Psoas muscle (tissue), 7 donors: ENCODE measurements at regions not wholly inside any gene's neighbourhood (a gene's known extent, or its start where the extent isn't known, plus 50 kb on each side); places are given as distances from the start of the nearest gene placed in this dataset.

Experiments used
- ATAC-seq, 4 donors: fragments of 200-7000 bp; cut with Tn5 transposase; one replicate each; pipeline ENCODE4 v1.9.1; 2020; ENCODE audit warnings: moderate library complexity in 3 of 4, mild to moderate bottlenecking in 2 of 4
- DNase-seq, 2 donors: peaks; one replicate each; pipeline ENCODE4 v3.0.0-alpha.2; 2020
- H3K27ac ChIP-seq: fragments of 200-600 bp; one replicate; pipeline ENCODE4 v1.8.0; 2022
- H3K27me3 ChIP-seq, 3 donors: fragments of 200-600 bp in 1 of 3; one replicate each; pipeline versions ENCODE4 v1.6.1 to v1.8.0; 2013 to 2022; ENCODE audit warnings: low read length in 2 of 3, mild to moderate bottlenecking in 2 of 3, moderate library complexity in 1 of 3; ENCODE audit not compliant: insufficient read depth in 3 of 3
- H3K36me3 ChIP-seq, 2 donors: fragments of 200-600 bp in 1 of 2; one replicate each; pipeline versions ENCODE4 v1.6.1 to v1.8.0; 2013 to 2022; ENCODE audit warnings: low read depth in 1 of 2, mild to moderate bottlenecking in 1 of 2, moderate library complexity in 1 of 2; ENCODE audit not compliant: insufficient read depth in 1 of 2
- H3K4me1 ChIP-seq: fragments of 200-600 bp; one replicate; pipeline ENCODE4 v1.8.0; 2022
- H3K4me3 ChIP-seq: fragments of 200-600 bp; one replicate; pipeline ENCODE4 v1.8.0; 2022; ENCODE audit warnings: mild to moderate bottlenecking
- H3K9me3 ChIP-seq: fragments of 200-600 bp; one replicate; pipeline ENCODE4 v1.8.0; 2022
- WGBS, 3 donors: extraction: QIAGEN DNeasy Blood & Tissue Kit; methylation state at CpG; one replicate each; pipeline versions ENCODE4 v1.1.6 to v1.1.7; 2013; 5-methylcytosine and 5-hydroxymethylcytosine counted together
- intact Hi-C, 2 donors: fragments of 100-400 bp; cut with DNase I; formaldehyde crosslinking; loops; one replicate each; pipeline versions ENCODE4 v1.11.0 to v1.14.2; 2022
- TF ChIP-seq, protein P1 (sequence below): fragments of 200-600 bp; IDR thresholded peaks from one replicate; pipeline ENCODE4 v1.8.0; 2022; ENCODE audit warnings: antibody characterized with exemption
- donor health status: healthy with polysubstance abuse.
- donor health status: DM: no; HTN: no; CAD: no; lungs with moderate emphysema.
- donor health status: Bipolar disorder and iron deficiency.
- donor health status: healthy.
- donor health status: DM: yes; HTN: yes; CAD: no.
- donor health status: DM: no; HTN: no; CAD: no.
- donor health status: DM: yes; HTN: yes; CAD: no.

DNA sequence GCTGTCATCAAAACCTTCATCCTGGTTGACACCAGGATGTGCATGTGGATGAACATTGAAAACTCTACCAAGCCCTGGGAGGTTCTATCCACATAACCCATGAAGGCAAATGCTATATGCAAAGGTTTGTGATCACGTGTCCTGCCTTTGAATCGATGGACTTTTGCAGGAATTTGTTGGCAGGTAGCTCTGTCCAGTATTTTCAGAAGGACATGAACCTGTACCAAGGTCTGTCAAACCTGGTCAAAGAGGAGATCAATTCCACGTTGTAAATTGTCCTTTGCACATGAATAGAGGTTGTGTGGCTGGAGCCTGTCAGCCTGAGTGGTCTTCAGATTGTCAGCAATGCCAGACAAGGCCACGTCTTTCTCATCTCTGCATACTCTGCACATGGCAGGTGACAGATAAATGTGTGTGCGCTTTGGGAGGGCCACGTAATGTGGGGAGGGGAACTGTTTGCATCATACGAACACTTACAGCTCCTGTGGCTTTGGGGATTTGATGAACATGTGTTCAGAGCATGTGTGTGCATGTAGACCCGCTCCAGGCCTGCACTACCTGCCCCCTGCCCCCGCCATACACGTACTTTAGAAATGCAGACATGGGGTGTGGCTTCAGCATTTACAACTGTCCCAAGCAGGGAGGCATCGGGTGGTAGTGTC lies 169.1 kb downstream of the ERMARD start:
- TF ChIP-seq, protein P1, sequence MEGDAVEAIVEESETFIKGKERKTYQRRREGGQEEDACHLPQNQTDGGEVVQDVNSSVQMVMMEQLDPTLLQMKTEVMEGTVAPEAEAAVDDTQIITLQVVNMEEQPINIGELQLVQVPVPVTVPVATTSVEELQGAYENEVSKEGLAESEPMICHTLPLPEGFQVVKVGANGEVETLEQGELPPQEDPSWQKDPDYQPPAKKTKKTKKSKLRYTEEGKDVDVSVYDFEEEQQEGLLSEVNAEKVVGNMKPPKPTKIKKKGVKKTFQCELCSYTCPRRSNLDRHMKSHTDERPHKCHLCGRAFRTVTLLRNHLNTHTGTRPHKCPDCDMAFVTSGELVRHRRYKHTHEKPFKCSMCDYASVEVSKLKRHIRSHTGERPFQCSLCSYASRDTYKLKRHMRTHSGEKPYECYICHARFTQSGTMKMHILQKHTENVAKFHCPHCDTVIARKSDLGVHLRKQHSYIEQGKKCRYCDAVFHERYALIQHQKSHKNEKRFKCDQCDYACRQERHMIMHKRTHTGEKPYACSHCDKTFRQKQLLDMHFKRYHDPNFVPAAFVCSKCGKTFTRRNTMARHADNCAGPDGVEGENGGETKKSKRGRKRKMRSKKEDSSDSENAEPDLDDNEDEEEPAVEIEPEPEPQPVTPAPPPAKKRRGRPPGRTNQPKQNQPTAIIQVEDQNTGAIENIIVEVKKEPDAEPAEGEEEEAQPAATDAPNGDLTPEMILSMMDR, result no peak
- ATAC-seq, result no peak

DNA sequence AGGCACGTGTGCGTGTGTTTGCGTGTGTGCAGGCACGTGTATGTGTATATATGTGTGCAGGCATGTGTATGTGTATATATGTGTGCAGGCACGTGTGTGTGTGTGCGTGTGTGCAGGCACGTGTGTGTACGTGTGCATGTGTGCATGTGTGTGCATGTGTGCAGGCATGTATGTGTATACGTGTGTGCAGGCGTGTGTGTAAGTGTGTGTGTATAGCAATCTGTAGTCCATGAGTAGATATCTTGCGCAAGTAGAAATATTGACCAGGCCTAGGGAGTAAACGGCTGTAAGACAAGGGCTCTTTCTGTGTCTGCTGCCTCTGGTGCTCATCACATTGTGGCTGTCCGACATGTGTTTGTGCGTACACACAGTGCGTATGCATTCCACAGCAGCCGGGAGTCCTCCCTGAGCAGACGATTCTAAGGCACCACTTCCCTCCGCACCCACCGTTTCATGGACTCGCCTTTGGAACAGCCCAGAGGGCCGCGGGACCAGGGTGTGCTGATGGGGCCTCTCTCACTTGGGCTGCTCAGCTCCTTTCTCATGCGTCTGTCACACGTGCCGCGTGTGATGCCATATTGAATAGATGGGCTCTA lies 167.6 kb downstream of the ERMARD start:
- Histone ChIP-seq H3K36me3 (no peaks in the 10 kb centered on the region), H3K27me3 (peaks cover 0 to 7% (median 2%) of the 10 kb centered on the region in 3 donors), H3K9me3 (no peaks in the 10 kb centered on the region), H3K4me1 (no peaks in the 10 kb centered on the region), H3K27ac (no peak overlapping the region), H3K4me3 (no peak overlapping the region)
- WGBS, 3 donors, result 91 to 93% (median 91%) methylated on average over 26 of the region's 26 CpGs
- ATAC-seq (no peak), DNase-seq (no peak)
- intact Hi-C loops, result no loop called here
- TF ChIP-seq, protein P1, result no peak

More for the DNA sequence above, 169.1 kb downstream of the ERMARD start:
- no peak for DNase-seq
- H3K4me3 ChIP-seq, result no peak overlapping the region
- H3K4me1 ChIP-seq, result no peaks in the 10 kb centered on the region
- H3K27ac ChIP-seq, result no peak overlapping the region
- intact Hi-C loops, result no loop called here
- 81 to 84% (median 84%) methylated on average over 11 of the region's 11 CpGs for WGBS, 3 donors
- H3K9me3 ChIP-seq, result no peaks in the 10 kb centered on the region
- peaks cover 0 to 8% (median 2%) of the 10 kb centered on the region in 3 donors for H3K27me3 ChIP-seq
- no peaks in the 10 kb centered on the region for H3K36me3 ChIP-seq

DNA sequence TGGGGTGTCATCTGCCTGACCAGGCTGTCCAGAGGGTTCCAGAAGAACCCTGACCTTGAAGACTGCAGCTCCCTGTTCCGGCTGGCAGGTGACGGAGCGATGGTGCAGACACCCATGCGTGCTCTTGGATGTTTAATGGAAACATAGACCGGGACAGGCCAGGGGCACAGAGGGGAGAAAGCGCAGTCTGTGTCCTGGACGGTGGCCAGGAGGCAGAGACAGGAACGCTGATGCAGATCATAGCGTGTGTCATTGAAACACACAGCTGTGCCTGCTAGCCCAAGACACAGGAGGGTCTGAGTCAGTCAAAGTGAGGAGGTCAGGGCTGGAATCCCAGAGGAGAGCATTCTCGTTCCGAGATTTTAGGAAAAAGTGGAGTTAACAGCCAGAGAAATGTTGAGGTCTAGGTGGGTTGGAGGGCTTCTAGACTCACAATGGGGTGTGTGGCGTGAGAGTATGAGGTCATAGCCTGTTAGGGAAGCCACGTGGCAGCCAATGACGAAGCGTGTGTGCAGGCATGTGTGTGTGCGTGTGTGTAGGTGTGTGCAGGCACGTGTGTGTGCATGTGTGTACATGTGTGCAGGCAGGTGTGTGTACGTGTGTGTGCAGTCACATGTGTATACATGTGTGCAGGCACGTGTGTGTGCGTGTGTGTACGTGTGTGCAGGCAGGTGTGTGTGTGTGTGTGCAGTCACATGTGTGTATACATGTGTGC lies 167.0 kb downstream of the ERMARD start:
- H3K36me3 ChIP-seq, result no peaks in the 10 kb centered on the region
- H3K27me3 ChIP-seq, result peaks cover 0 to 2% (median under 1%) of the 10 kb centered on the region in 3 donors
- H3K4me1 ChIP-seq, result no peaks in the 10 kb centered on the region
- intact Hi-C loops, result no loop called here
- WGBS, 3 donors, result 66 to 74% (median 67%) methylated on average over 21 of the region's 21 CpGs
- H3K9me3 ChIP-seq, result no peaks in the 10 kb centered on the region
- H3K4me3 ChIP-seq, result no peak overlapping the region
- DNase-seq, result no peak
- TF ChIP-seq, protein P1, result no peak
- no peak for ATAC-seq
- no peak overlapping the region for H3K27ac ChIP-seq

DNA sequence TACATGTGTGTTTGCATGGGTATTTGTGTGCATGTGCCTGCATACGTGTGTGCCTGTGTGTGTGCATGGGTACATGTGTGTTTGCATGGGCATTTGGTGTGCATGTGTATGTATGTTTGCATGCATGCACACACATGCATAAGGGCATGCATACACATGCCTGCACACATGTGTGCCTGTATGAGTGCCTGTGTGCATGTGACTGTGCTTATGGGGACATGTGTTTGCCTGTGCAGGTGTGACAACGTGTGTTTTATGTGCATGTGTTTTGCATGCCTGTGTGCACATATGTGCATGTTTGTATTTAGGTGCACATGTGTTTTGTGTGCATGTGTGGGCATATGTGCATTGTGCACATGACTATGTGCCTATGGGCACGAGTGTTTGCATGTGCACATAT lies 165.7 kb downstream of the ERMARD start:
- no peak overlapping the region for H3K27ac ChIP-seq
- WGBS, 3 donors, result 81 to 95% (median 92%) methylated on average over 3 of the region's 3 CpGs

More for the DNA sequence above, 165.7 kb downstream of the ERMARD start:
- Histone ChIP-seq H3K27me3 (peaks cover 0 to 2% (median 0%) of the 10 kb centered on the region in 3 donors), H3K9me3 (no peaks in the 10 kb centered on the region), H3K4me1 (no peaks in the 10 kb centered on the region), H3K36me3 (no peaks in the 10 kb centered on the region), H3K4me3 (no peak overlapping the region)
- TF ChIP-seq, protein P1, result no peak
- DNase-seq, result no peak
- intact Hi-C loops, result no loop called here
- ATAC-seq, result no peak
